G401.6 (cell line): ENCODE measurements at regions not wholly inside any gene's neighbourhood (a gene's known extent, or its start where the extent isn't known, plus 50 kb on each side); places are given as distances from the start of the nearest gene placed in this dataset.

Source experiments
- FAIRE-seq: peaks from 2 replicates; lab custom pipeline; 2012; peaks lifted over from hg19 to GRCh38; lab: Jason Lieb, UNC

DNA sequence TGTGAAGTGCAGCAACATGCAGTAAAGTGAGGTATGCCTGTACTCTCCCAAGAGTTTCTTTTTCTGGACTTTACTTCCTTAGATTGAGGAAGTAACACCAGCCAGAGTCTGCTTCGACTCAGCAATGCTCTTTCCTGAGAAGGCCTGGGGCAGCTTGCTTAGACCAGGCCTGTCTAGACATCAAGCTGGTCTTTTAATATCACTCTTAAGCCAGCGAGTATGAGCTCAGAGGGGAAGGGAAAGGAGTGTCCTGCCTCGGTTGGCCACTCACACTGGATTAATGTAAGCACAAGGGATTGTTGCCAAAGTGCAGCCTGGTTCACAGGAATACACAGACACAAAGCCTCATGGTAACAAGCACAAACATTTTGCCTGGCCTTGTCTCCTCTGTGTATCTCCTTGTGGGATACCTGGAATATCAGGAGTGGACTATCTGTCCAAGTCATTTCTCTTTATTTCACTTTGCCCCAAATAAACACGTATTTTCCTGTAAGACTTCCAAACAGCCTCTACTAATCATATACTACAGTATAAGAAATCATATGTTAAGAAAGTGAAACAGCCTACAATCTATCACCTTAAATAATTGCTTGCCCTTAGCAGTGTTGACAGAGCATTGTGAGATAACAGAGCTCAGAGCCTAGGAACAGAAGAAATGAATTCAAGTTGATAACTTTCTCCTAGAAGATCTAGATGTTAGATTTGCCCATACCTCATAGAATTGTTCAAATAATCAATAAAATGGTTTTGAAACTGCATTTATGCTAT lies 121.2 kb upstream of the DAAM1 start:
- FAIRE-seq = no peak

GRCh38 chr14:59069163-59069854 lies 119.2 kb upstream of the DAAM1 start:
- no peak for FAIRE-seq

- no peak for FAIRE-seq
Measured at GRCh38 chr14:59075506-59075905, 113.0 kb upstream of the DAAM1 start.

DNA sequence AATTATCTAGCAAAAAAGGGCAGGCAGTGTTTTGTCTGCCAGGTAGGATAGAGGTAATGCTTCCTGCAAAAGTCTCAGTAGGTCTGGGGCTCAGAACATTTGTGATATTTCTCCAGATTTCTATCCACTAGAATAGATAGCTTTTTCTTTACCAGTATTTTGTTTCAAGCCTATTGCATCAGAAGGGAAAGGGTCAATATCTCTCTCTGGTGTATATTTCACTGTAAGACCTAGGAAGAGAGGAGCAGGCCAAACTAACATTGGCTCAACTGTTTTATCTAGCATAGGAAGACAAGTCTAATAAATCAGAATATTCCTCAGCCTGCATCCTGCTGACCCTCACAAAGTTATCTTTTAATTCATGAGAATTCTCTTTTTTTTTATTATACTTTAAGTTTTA lies 106.7 kb upstream of the DAAM1 start:
- FAIRE-seq = no peak

- FAIRE-seq = no peak
Measured at GRCh38 chr14:59085207-59085739, 103.2 kb upstream of the DAAM1 start.

GRCh38 chr14:59086241-59086882 lies 102.1 kb upstream of the DAAM1 start:
- FAIRE-seq = no peak

GRCh38 chr14:59087240-59087639 lies 101.2 kb upstream of the DAAM1 start:
- FAIRE-seq = no peak

GRCh38 chr14:59087711-59088110 lies 100.8 kb upstream of the DAAM1 start:
- no peak for FAIRE-seq

- no peak for FAIRE-seq
Measured at GRCh38 chr14:59090572-59090971, 97.9 kb upstream of the DAAM1 start.

GRCh38 chr14:59091404-59091803 lies 97.1 kb upstream of the DAAM1 start:
- FAIRE-seq = no peak

GRCh38 chr14:59091976-59092375 lies 96.5 kb upstream of the DAAM1 start:
- no peak for FAIRE-seq

GRCh38 chr14:59093902-59094301 lies 94.6 kb upstream of the DAAM1 start:
- no peak for FAIRE-seq

DNA sequence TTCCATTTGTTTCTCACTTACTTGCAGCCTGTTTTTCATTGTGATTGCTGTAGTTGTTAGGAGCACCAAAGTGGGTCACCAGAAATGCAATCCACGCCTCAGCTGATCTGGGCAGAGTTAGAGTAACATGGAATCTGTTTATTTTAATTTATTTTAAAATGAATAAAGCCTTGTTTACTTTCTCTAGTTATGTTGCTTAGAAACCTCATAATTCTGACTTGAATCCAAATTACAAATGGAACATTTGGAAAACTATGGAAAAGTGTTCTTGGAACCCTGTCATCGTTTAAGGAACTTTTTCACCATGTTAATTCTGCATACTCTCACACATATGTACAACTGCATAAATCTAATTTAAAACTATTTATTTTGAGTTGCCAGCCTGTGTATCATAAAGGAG lies 92.2 kb upstream of the DAAM1 start:
- FAIRE-seq = no peak

GRCh38 chr14:59097681-59098080 lies 90.8 kb upstream of the DAAM1 start:
- FAIRE-seq = no peak

DNA sequence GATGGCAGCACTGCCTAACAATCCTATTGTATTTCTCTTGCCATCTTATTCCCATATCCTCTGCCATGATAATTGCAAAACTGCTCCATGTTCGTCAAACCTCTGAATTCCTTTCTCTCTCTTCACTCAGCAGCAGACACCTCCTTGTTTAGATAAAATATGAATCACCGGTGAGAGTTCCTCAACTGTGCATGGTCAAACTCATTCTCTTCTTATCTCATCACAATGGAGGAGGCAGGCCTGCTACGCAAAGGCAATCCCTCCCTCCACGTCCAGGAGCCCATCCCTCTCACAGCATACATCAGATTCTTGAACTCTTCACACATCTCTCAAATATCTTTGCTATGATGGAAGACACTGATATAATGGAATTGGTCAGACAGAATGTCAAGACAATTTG lies 90.1 kb upstream of the DAAM1 start:
- no peak for FAIRE-seq

GRCh38 chr14:59100205-59100604 lies 88.3 kb upstream of the DAAM1 start:
- no peak for FAIRE-seq

DNA sequence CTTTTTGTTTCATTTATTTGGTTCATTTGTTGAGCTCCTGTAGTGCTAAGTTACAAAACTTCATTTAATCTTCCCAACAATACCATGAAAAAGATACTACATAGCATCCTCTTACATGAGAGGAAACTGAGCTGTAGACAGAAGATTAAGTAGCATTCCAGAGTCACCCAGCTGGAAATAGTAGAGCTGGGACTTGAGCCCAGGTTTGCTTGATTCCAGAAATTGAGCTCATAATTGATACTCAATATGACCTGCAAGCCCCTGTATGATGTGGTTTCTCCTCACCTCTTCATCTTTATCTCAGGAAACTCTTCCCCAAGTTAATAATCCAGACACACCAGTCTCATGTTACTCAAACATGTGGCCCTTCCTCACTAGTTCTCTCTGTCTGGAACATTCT lies 87.0 kb upstream of the DAAM1 start:
- no peak for FAIRE-seq

DNA sequence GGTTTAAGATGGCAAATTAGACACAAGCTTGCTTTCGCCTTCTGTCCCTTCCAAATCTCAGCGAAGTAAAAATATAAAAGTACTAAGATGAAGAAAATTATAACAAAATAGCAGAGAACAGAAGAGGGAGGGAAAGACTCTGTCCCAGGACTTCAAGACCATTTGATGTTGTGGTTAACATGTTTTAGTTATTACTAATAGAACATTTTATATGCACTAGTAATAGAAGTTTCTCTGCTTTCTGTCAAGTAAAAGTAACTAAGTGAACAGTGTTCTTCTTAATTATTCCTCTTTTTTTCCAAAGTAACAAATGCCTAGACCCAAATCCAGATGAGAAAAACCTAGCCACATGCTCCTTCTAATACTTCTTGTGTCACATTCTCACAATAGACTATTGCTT lies 85.1 kb upstream of the DAAM1 start:
- FAIRE-seq = no peak

- FAIRE-seq = no peak
Measured at GRCh38 chr14:59107819-59108218, 80.6 kb upstream of the DAAM1 start.

DNA sequence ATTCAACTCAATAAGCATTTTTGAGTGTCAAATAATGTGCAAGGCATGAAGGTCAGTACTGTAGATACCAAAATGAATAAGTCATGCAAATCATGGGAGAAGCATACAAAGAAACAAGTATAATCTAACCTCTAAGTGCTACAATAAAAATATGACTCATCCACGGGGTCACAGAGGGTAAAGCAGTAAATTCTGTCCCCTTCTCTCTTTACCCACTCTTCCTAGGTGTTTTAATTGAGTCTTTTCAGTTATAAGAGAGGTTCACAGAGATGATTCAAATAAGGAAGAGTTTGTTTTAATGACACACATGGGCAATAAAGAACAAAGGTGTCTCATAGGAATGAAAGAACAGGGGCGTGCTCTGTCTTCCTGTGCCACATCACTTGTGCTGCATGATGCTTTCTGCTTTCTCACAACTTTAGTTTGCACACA lies 71.5 kb upstream of the DAAM1 start:
- no peak for FAIRE-seq

DNA sequence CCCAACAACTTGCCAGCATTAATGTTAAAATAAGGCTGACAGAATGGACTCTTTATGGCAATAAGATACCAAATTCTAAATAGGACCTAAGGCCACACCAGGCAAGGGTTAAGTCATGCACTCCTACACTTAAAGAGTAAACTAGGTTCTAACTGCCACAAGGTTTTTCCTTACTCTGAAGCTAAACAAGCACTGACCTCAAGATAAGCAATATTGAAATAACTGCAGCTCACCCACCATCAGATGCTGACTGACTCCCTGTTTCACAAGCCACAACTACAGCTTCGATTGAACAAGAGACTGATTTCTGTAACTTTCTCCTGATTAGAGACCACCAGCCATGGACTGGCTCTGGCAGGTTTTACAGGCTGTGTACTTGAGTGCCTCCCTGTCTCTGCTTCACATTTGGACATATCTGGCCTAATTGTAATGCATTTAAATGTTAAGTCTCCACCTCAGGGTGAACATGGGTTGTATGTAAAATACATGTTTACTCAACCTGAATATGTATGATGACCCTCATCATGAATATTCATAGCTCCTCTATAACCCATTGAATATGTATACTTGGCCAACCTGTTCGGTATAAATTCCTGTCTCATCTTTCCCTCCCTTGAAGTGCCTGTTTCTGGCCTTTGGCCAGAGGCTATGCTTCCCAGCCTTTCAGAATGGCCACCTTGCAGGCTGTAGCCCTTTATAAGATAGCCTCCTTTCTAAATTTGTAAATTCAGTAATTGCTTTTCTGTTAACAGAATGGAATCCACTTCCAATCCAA lies 70.5 kb upstream of the DAAM1 start:
- FAIRE-seq = no peak

DNA sequence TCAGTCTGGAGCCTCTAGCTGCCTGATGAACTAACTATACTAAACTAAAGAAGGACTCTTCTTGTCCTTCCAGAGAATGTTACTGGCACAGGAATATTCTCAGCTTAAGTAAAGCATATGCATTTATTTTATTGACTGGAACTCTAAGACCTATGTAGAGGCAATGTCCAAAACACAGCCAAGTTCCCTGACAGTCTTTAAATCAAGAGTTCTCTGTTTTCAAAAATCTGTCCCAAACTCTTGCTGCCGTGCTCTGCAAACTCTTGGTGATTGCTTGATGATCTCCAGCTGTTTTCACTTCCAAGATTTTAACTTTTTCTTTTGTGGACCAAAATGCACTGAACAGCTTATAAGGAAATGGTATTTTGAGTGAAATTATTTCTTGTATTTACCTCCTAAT lies 67.5 kb upstream of the DAAM1 start:
- no peak for FAIRE-seq
